ENCODE measurements at regions not wholly inside any gene's neighbourhood (a gene's known extent, or its start where the extent isn't known, plus 50 kb on each side); places are given as distances from the start of the nearest gene placed in this dataset.

DNA sequence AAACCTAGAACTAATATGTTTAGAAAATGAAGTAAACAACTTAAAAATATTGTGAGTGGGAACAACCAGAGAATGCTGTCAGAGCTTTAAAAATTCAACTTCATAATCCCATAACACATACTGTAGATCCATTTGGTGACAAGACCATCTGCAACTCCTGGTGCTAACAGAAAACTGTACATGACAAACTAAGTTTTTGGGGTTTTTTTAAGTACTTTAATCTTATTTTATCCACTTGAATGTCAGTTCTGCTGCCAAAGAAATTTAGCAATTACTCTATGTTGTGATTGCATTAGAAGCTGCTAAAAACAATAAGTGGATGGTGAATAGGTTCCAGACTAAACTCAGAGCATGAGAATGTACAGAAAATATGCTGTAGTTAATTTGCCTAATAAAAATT lies 345.4 kb downstream of the COL12A1 start:
- no peak for TF ChIP-seq POLR2A (IDR thresholded peaks at IDR 0.05)
- TF ChIP-seq, protein P1, sequence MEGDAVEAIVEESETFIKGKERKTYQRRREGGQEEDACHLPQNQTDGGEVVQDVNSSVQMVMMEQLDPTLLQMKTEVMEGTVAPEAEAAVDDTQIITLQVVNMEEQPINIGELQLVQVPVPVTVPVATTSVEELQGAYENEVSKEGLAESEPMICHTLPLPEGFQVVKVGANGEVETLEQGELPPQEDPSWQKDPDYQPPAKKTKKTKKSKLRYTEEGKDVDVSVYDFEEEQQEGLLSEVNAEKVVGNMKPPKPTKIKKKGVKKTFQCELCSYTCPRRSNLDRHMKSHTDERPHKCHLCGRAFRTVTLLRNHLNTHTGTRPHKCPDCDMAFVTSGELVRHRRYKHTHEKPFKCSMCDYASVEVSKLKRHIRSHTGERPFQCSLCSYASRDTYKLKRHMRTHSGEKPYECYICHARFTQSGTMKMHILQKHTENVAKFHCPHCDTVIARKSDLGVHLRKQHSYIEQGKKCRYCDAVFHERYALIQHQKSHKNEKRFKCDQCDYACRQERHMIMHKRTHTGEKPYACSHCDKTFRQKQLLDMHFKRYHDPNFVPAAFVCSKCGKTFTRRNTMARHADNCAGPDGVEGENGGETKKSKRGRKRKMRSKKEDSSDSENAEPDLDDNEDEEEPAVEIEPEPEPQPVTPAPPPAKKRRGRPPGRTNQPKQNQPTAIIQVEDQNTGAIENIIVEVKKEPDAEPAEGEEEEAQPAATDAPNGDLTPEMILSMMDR (IDR thresholded peaks at IDR 0.05) = no peak
